GM21529 (cell line): ENCODE measurements at regions not wholly inside any gene's neighbourhood (a gene's known extent, or its start where the extent isn't known, plus 50 kb on each side); places are given as distances from the start of the nearest gene placed in this dataset.
"Not testable (repeated sequence)": the region's sequence is repeated elsewhere in the genome, so short reads cannot be mapped to it uniquely, and the experiment has no call there.

Experiments
- ATAC-seq: cut with Tn5 transposase; IDR thresholded peaks from one replicate; pipeline ENCODE4 v1.9.1; 2021; ENCODE audit not compliant: unreplicated experiment

DNA sequence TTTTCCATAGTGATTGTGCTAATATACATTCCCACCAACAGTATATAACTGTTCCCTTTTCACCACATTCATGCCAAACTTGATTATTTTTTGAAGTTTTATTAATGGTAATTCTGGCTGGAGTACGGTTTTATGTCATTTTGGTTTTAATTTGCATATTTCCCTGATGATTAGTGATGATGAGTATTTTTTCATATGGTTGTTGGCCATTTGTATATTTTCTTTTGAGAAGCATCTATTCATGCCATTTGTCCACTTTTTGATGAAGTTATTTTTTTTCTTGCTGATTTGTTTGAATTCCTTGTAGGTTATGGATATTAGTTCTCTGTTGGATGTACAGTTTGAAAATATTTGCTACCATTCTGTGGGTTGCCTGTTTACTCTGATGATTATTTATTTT is 484.4 kb upstream of the SPRY2 start:
- ATAC-seq, result no peak

DNA sequence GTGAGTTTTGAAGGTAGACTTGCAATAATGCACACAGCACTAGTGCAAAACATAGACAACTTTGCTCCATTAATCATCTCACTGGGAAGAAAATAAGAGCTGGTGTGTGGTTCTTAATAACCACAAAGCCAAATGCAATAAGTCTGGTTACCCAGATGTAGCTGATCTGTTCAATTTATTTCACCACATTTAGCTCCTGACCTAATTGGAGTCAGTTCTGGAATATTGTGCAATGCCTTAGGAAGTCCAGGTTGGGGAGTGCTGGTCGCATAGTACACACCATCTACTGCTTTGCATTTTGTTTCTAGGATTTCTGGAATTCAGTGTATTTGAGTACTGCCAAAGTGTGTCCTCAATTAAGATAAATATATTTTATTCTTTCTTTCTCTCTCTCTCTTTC is 483.3 kb upstream of the SPRY2 start:
- ATAC-seq, result no peak

- no peak for ATAC-seq
Observed at GRCh38 chr13:80823472-80823871, 482.5 kb upstream of the SPRY2 start.

GRCh38 chr13:80821466-80821865 is 480.5 kb upstream of the SPRY2 start:
- no peak for ATAC-seq

GRCh38 chr13:80817979-80818378 is 477.1 kb upstream of the SPRY2 start:
- no peak for ATAC-seq

DNA sequence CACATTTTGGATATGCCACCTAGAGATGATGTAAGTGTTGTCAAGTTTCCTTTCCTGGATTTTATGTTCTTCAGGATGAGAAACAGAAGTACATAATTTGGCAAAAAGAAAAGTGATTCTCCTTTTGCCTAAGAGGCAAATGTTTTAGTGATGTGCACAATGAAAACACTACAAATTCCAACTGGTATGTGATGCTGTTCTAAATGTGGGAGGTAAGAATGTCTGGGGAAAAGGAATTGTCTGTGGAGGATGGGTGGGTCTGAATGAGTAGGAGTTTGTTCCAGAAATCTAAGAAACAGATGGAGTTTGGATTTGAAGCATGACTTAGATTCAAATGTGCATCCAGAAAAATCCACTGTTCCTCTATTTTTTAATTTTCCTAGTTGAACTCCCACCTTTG is 473.6 kb upstream of the SPRY2 start:
- no peak for ATAC-seq

DNA sequence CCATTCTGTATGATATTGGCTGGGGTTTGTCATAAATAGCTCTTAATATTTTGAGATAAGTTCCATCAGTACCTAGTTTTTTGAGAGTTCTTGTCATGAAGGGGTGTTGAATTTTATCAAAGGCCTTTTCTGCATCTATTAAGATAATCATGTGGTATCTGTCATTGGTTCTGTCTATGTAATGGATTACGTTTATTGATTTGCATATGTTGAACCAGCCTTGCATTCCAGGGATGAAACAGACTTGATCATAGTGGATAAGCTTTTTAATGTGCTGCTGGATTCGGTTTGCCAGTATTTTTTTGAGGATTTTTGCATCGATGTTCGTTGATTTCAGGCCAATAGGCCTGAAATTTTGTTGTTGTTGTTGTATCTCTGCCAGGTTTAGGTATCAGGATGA is 469.4 kb upstream of the SPRY2 start:
- ATAC-seq, result not testable (repeated sequence)

DNA sequence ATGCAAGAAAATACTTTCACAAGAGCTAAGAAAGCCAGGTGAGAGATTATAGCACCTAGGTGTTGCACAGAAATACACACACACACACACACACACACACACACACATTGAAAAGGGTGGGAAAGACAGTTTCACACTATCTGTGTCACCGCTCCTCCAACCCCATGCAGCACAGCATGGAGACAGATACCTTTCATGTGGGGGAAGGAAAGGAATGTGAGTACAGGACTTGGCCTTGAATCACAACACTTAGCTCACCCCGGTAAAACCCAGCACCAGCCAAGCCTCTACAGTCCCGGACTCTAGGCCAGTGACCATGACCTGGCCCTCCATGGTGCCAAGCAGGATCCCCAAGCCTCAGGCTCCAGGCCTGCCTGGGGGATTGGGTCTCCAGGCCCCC is 462.0 kb upstream of the SPRY2 start:
- no peak for ATAC-seq

DNA sequence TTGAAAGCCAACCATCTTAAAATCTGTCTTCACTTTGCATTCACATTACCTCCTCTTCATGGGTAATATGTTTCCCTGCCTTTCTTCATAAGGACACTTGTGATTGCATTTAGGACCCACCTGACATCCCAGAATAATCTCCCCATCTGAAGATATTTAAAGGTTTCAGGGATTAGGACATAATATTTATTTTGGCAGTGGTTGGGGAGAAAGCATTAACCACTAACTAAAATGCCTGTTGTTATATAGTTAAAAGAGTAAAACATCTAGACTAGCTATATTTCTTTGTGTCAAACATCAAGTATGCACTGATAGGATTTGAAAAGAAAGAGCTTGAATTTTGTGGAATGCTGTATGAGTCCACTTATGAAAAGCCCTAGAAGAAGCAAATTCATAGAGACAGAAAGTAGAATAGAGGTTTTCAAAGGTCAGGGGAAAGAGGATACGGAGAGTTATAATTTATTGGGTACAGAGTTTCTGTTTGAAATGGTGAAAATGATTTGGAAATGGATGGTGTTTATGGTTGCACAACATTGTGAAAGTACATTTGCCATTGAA is 457.7 kb upstream of the SPRY2 start:
- ATAC-seq, result no peak

DNA sequence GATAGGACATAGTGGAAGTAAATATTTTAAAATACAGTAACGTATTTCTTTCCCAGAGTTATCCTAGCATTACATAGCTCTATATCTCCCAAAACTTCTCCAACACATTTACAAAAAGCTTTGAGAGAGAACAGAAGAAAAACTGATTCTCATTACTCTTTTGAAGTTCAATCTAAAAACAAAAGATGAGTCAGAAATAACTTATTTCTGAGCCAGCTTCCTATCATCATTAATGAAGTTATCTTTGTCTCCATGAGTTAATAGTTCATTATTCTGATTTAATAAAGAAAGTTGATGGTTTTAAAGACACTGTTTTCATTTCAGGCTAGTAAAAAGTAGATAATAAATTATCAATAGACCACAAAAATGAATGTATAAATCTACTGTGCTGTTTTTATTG is 446.7 kb upstream of the SPRY2 start:
- no peak for ATAC-seq

DNA sequence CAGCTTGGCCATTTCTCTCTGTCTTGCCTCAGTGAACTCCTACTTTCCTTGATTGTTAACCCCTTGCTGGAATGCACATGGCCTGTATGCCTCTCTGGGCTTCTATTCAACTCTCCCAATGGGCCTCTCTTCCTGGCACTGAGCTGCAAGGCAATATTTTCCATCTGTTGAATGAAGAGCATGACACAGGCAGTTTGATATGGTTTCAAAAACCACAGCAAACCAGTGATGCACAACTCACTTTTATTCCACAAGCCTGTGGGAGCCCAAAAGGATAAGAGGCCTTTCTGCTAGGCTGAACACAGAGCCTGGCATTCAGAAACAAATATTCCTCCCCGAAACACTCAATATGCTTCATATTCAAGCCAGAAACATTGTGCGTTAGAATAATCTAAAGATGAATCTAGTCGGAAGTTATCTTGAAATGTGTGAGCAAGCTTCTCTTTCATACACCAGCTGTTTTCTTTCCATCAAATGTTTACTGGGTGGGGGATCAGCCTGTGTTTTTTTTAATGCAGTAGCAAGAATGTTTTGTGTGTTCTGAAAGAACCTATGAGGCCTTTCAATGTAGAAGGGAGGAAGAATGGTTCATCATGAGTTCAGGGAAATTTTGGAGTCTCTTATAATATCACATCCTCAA is 443.1 kb upstream of the SPRY2 start:
- no peak for ATAC-seq

- ATAC-seq, result no peak
Observed at GRCh38 chr13:80782441-80782840, 441.5 kb upstream of the SPRY2 start.

- no peak for ATAC-seq
Observed at GRCh38 chr13:80778297-80778696, 437.4 kb upstream of the SPRY2 start.

GRCh38 chr13:80757694-80758093 is 416.8 kb upstream of the SPRY2 start:
- ATAC-seq, result no peak

DNA sequence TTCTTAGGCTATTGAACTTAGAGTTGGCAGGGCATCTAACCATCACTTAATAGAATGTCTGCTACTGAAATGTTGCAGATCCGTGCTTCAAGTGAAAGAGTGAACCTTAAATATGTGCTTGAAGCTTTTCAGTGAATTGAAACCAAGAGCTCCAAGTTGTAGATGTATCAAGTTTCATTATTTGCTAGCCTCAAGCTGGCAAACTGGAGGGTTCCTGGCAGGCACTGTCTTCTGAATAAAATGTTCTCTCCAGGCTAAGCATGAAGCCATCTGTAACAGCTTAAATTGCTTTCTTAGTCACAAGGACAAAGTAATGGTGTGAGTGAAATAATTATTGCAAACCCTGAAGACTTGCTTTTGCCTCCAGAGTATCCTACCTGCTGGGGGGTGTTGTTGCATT is 415.0 kb upstream of the SPRY2 start:
- ATAC-seq, result no peak

- ATAC-seq, result no peak
Observed at GRCh38 chr13:80754441-80754840, 413.5 kb upstream of the SPRY2 start.

DNA sequence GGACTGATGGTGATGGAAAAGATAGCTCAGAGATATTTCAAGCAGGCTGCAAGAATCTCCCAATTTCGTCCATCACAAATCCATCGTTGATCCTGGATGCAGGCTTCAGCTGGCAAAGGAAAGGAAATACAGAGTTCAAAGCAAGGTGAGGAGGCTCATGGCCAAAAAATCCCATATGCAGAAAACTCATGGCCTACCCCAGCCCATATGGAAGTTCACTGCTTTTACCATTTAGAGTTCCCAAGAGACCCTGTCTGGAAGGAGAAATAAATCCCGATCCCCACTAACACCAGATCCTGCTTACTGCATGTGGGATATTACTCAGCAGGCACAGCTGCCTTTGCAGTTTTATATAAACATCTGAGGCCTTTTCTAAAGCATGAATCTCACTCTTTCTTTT is 412.9 kb upstream of the SPRY2 start:
- no peak for ATAC-seq

- no peak for ATAC-seq
Observed at GRCh38 chr13:80751854-80752253, 410.9 kb upstream of the SPRY2 start.

- ATAC-seq, result no peak
Observed at GRCh38 chr13:80744147-80744914, 403.4 kb upstream of the SPRY2 start.

- no peak for ATAC-seq
Observed at GRCh38 chr13:80742033-80742432, 401.1 kb upstream of the SPRY2 start.

GRCh38 chr13:80740071-80740470 is 399.1 kb upstream of the SPRY2 start:
- no peak for ATAC-seq

DNA sequence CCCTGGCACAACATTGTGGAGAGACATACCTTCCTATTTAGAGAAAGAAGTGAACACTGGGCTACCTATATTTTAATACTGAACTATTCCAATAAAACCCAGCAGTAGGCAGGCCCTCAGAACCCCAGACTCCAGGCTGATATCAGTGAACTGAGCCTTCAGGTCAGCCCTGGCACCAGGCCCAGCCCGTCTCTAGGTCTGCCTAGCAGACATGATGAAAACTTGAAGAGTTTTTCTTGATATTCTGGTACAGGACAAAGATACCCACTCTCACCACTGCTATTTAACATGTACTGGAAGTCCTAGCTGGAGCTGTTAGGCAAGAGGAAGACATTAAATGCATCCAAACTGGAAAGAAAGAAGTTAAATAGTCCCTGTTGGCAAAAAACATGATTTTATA is 396.6 kb upstream of the SPRY2 start:
- no peak for ATAC-seq
